ENCODE measurements at regions not wholly inside any gene's neighbourhood (a gene's known extent, or its start where the extent isn't known, plus 50 kb on each side); places are given as distances from the start of the nearest gene placed in this dataset.

- TF ChIP-seq ARNTL (CRISPR knock-in tag; IDR thresholded peaks at IDR 0.05; ENCODE audit: borderline replicate concordance, low read depth) (no peak), BACH2 (CRISPR knock-in tag; IDR thresholded peaks at IDR 0.05; ENCODE audit: borderline replicate concordance) (no peak), ZFP30 (CRISPR knock-in tag; IDR thresholded peaks at IDR 0.05) (no peak), PPARA (CRISPR knock-in tag; IDR thresholded peaks at IDR 0.05; ENCODE audit: borderline replicate concordance) (no peak), CREB5 (CRISPR knock-in tag; IDR thresholded peaks at IDR 0.05; ENCODE audit: low read depth) (no peak), ZFP3 (CRISPR knock-in tag; IDR thresholded peaks at IDR 0.05) (no peak), CSRNP3 (CRISPR knock-in tag; IDR thresholded peaks at IDR 0.05) (no peak), PATZ1 (CRISPR knock-in tag; IDR thresholded peaks at IDR 0.05; ENCODE audit: borderline replicate concordance) (no peak), ESRRG (CRISPR knock-in tag; IDR thresholded peaks at IDR 0.05) (no peak), RARB (CRISPR knock-in tag; IDR thresholded peaks at IDR 0.05) (no peak), GLIS3 (CRISPR knock-in tag; IDR thresholded peaks at IDR 0.05) (no peak), ZNF8 (CRISPR knock-in tag; IDR thresholded peaks at IDR 0.05) (no peak), POU6F1 (CRISPR knock-in tag; IDR thresholded peaks at IDR 0.05; ENCODE audit: borderline replicate concordance, low read depth) (no peak)
These were observed 383.3 kb upstream of the MYT1L start for GRCh38 chr2:2714408-2714807.

All from SK-N-SH treated with all-trans-retinoic acid at 6 μM for 48 hours (cell line).